ENCODE measurements at regions not wholly inside any gene's neighbourhood (a gene's known extent, or its start where the extent isn't known, plus 50 kb on each side); places are given as distances from the start of the nearest gene placed in this dataset.
A peak's percentile ranks its signal among the peaks of the same experiment; 100 is the strongest.
"Not testable (repeated sequence)": the region's sequence is repeated elsewhere in the genome, so short reads cannot be mapped to it uniquely, and the experiment has no call there.

DNA sequence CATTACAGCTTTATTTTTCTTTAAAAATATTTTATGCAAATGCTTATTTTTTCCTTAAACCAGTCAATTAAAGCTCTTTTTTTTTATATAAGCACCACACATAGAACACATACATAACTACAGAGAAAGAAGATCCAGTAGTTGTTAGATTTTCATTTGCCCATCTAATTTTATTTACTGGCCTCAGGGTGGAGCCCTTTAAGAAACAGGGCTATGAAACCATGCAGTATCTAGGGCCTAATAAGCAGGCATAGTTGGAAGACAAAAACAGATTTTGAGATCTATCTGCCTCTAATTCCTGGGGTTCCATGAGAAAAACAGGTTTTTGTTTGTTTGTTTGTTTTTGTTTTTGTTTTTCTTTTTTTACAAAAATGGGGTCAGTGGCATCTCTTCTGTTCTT, 120.6 kb downstream of the BCHE start:
- no peak for DNase-seq

DNA sequence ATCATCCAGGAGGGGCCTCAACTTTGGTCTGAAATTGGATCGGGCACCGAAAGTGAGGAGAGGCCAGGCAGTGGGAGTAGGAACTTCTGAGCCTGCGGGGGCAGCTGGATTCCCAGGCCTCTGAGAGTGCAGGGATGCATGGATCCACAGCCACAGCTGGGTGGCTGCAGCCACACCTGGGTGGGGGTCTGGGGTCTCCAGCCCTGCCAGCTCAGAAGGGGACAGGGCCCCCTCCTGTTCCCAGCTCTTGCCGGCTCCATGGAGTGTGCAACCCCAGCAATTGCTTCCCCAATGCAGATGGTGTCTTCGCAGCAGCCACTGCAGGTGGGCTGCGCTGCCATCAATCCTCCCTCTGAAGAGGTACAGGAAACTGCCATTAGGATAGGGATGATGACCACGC, 123.7 kb downstream of the BCHE start:
- DNase-seq, result no peak

DNA sequence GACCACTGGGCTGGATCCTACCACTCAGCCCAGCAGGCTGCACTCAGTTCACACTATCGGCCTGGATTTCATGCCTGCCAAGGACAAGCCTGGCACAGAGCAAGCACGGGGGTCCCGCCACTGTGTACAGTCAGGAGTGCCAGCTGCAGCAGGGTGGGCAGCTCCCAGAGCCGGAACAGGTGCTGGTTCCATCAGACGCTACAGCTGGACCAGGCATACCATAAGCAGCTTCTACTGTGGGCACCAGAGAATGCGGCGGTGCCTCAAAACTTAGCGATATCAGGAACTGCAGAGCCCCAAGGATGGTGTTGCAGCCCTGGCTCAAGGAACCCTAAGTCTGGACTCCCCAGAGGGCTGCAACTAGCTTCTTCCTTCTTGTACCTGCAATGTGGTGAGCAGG, 124.8 kb downstream of the BCHE start:
- DNase-seq, result no peak

GRCh38 chr3:165697910-165698309, 139.3 kb downstream of the BCHE start:
- no peak for DNase-seq

GRCh38 chr3:165696496-165696895, 140.7 kb downstream of the BCHE start:
- DNase-seq, result no peak

DNA sequence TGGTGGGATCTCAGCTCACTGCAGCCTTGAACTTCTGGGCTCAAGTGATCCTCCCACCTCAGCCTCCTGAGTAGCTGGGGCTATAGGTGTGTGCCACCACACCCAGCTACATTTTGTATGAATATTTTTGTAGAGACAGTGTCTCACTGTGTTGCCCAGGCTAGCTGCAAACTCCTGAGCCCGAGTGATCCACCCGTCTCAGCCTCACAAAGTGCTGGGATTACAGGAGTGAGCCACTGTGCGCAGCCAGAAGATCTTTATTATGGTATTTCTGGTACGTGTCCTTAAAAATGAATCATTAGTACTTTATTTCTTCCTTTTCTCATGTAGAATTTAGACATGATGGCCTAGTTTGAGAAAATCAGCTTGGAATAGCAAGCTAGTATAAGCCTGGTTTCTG, 153.3 kb downstream of the BCHE start:
- DNase-seq, result no peak

DNA sequence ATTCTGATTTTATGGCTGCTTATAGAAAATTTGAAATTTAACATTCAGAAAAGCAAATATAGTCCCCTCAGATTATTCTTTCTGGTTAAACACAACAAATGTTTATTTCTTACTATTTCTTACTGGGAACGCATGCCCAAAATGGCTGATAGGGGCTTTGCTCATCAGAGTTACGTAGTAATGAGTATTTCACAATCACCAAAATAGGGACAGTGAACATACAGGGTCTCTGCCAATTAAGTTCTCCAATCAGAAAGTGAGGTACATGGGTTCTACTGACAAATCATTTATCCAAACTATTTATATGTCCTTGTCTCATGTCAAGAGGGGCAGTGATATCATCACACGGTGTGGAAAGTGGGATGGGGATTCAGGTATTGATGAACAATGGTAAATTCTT, 154.5 kb downstream of the BCHE start:
- DNase-seq, result no peak

- DNase-seq, result no peak
These were observed 167.3 kb downstream of the BCHE start for GRCh38 chr3:165669967-165670366.

- no peak for DNase-seq
These were observed 167.7 kb downstream of the BCHE start for GRCh38 chr3:165669504-165669903.

DNA sequence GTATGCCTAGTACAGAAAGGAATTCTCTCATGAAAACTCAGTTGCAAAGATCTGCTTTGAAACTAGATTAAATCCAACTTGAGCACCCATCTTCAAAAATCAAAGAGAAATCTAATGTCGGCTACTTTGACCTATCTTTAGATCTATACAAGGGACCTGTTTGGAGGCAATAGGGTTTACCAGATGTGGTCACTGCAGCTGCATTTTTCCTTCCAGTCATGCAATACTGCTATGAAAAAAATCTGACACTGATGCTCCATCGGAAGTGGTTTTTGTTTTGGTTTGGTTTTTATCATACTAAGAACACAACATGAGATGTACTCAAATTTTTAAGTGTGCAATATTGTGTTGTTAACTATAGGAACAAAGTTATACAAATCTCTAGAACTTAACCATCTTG, 169.5 kb downstream of the BCHE start:
- no peak for DNase-seq

DNA sequence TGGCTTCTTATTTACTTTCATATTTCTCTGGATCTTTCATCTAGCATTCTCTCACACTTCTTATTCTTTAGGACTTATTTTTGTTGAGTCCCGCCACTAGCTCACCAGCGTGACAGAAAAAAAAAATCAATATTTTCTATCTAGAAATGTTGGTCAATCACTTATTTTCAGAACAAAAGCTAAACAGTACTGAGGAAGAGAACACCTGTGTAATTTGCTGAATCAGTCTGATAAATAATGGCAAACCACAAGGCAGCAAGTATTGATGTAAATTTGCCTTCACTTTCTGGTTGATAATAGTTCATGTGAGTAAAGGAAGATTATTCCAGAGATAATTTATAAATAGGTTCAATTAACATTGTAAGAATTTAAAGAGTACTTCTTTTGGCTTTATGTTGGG, 179.2 kb downstream of the BCHE start:
- no peak for DNase-seq

GRCh38 chr3:165653130-165653778, 184.0 kb downstream of the BCHE start:
- DNase-seq, result no peak

- DNase-seq, result not testable (repeated sequence)
These were observed 187.9 kb downstream of the BCHE start for GRCh38 chr3:165649282-165649681.

- DNase-seq, result no peak
These were observed 192.0 kb downstream of the BCHE start for GRCh38 chr3:165645191-165645590.

DNA sequence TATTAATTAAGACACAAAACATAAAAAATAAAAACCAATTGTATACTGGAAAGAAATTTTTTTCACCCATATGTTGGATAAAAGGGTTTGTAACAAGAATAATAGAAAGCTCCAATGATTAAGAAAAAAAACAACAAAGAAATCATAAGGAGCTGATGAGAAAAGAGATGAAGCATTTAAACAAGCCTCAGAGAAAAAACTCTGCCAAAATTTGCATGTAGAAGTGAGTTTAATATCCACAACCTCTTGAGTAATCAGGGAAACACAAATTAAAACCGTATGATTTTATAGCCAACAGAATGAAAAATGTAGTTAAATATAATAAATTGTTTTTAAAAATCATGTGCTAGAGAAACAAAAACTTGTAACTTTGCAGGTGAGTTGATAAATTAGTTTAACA, 192.9 kb downstream of the BCHE start:
- no peak for DNase-seq

- peak; percentile 16 for DNase-seq
These were observed 193.8 kb downstream of the BCHE start for GRCh38 chr3:165643425-165643824.

DNA sequence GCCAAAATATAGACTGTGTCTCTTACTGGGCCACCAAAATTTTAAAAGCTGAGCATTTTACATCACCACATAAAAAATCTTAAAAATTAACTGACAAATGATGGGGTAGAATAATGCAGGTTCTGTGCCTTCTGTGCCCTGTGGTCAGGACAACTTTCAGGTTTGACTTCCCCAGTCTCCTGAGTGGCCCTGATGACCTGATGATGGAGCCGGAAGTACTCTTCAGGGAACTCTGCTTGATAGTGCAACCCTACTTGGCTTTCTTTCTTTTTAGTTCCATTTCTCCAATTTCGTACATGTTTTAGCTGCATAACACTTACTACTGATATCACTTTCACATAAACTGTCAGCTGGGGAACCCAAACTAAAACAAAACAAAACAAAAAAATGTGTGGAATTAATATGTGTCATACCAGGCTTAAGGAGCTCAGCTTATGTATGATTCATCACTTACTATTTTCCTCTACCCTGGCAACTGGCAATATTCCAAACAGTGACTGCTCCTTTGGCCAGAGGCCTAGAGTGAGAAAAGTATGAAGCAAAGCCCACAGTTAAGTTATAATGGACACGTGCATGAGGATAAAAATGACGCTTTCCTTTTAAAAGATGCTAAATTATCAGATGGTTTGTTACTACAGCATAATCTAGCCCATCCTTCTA, 194.3 kb downstream of the BCHE start:
- DNase-seq, result peak; percentile 83

- DNase-seq, result no peak
These were observed 195.5 kb downstream of the BCHE start for GRCh38 chr3:165641569-165642310.

DNA sequence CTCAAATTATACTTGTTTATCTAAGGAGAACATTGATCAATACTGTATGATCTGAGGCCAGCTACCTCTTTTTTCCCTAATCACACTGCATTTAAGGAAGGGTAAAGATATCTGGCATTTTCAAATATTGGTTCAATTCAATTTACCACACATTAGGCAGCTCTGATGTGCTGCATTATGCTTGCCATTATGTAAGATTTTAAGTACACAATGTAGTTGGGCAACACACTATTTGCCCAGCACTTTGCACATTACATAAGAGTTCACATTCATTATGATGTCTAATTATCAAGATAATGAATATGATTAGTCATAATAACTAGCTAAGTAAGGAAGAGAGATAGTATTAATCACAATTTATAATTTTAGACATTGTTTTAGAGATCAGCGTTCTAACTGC, 196.3 kb downstream of the BCHE start:
- DNase-seq, result no peak

DNA sequence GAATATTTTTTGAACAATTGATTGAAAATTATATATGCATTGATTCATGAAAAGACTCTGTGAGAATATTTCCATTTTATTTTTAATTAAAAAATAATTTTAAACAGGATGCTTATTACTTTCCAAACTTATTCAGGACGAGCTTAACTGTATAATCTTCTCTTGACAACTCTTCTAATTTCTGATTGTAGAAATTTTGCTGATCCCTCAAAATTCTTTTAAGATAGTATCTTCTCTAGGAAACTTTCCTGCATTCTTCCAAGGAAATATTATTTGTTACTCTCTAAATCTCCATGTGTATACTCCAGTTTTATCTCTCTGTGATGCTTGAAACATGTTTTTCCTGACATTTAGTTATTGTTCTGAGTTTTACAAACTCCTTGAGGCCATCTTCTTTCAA, 197.2 kb downstream of the BCHE start:
- DNase-seq, result no peak

DNA sequence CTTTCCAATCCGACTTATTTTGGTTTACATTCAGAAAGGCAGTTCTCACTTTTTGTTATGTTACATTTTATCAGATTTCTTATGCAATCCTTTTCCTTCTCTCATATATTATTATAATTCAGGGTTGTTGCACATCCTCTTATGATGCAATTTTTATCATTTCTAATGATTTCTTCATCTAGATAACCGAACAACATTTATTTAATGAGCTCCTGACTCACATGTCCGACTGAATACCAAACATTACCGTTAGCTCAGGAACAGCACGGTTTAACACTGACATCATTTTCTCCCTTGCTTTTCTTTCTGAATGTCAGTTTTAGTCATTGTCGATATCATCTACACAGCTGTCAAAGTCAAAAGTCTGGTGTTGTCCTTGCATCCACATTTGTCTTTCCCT, 199.2 kb downstream of the BCHE start:
- no peak for DNase-seq

GRCh38 chr3:165636684-165637015, 200.6 kb downstream of the BCHE start:
- no peak for DNase-seq

DNA sequence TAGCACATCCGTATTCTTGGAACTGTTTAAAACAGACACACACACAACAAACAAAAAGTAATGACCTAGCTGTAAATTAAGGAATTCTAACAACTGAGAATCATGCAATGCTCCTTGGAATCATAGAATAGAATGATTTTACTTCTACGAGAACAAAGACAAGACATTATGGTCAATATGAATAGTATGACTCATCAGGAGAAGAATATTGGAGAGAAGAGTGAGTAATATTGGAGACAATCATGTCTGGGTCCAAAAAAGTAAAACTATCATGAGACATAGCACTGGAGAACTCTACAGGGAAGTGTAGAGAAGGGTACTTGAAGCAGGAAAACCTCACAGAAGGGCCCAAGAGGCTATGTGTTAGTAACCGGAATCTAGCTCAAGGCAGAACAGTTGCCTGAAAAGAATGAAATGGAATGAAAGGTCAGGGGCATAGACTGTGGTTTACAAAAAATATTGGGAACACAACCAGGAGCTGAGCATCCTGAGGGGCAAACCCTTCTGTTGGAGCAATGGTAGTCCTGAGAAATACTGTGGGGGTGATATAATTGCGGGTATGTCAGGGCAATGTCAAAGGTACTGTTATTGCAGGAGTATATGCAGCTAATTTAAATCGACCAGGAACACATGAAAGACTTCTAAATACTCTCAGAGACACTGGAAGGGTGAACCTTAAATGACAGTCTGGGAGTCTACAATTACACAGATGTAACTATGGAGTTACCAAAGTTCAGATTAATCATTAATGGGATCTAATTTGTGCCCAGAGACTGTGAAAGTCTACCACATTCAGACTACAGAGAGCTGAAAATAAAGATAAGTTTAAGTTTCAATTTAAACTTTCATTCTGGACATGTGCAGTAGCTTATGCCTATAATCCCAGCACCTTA, 201.2 kb downstream of the BCHE start:
- DNase-seq, result no peak

Measured in right hindlimb (tissue), 1 donor.